H1 (cell line): ENCODE measurements at regions not wholly inside any gene's neighbourhood (a gene's known extent, or its start where the extent isn't known, plus 50 kb on each side); places are given as distances from the start of the nearest gene placed in this dataset.

Source experiments
- BACH1 ChIP-seq: IDR thresholded peaks from 2 replicates; pipeline ENCODE4 v1.6.1; 2012; ENCODE audit warnings: low read length, improper control_type of control experiment
- EP300 ChIP-seq, 2 experiments: IDR thresholded peaks; 1 replicate in 1 of 2; 2 replicates in 1 of 2; pipeline ENCODE4 v1.6.1; 2011 to 2012; ENCODE audit warnings: low read depth in 2 of 2, low read length in 2 of 2, mild to moderate bottlenecking in 2 of 2, borderline replicate concordance in 1 of 2, inconsistent platforms in 1 of 2, moderate library complexity in 1 of 2
- TAF1 ChIP-seq: IDR thresholded peaks from 2 replicates; pipeline ENCODE4 v1.6.1; 2011; ENCODE audit warnings: mild to moderate bottlenecking, low read depth, low read length

DNA sequence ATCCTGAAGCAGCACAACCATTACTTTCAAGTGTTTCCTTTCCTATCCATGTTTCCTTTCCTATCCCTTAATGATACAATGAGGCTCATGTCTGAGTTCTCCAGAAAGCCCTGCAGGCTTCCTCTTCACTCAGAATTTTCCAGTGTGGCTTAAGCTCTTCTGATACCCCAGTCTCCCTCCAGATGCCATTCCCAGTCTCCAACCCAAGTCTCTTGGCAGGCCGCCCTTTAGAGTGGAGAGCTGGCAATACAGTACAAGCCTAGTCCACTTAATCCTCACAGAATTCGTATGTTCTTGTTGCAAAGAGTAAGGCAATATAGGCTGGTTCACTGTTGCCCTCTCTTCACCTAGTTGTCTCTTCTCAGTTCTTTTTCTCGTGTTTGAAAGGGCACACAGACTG lies 503.9 kb upstream of the MDFIC2 start:
- TF ChIP-seq BACH1 (no peak), TAF1 (no peak), EP300 (IDR thresholded peaks at IDR 0.05; ENCODE audit: borderline replicate concordance in 1 of 2, low read depth in 2 of 2, low read length in 2 of 2) (no peak)
